ENCODE measurements at regions not wholly inside any gene's neighbourhood (a gene's known extent, or its start where the extent isn't known, plus 50 kb on each side); places are given as distances from the start of the nearest gene placed in this dataset.

- in situ Hi-C loops (cut with HindIII; ENCODE audit: low sequenced_read_pairs): no loop called here
Observed at GRCh38 chr13:64992314-64992713, 2237.8 kb downstream of the PCDH9 start.

GRCh38 chr13:64985075-64985474 lies 2245.1 kb downstream of the PCDH9 start:
- in situ Hi-C loops (cut with HindIII; ENCODE audit: low sequenced_read_pairs): no loop called here

GRCh38 chr13:64962404-64962803 lies 2267.7 kb downstream of the PCDH9 start:
- in situ Hi-C loops (cut with HindIII; ENCODE audit: low sequenced_read_pairs): no loop called here

- in situ Hi-C loops (cut with HindIII; ENCODE audit: low sequenced_read_pairs): no loop called here
Observed at GRCh38 chr13:64959276-64959675, 2270.9 kb downstream of the PCDH9 start.

- in situ Hi-C loops (cut with HindIII; ENCODE audit: low sequenced_read_pairs): no loop called here
Observed at GRCh38 chr13:64958106-64958505, 2272.0 kb downstream of the PCDH9 start.

- in situ Hi-C loops (cut with HindIII; ENCODE audit: low sequenced_read_pairs): no loop called here
Observed at GRCh38 chr13:64938660-64939059, 2291.5 kb downstream of the PCDH9 start.

GRCh38 chr13:64937302-64937701 lies 2292.8 kb downstream of the PCDH9 start:
- in situ Hi-C loops (cut with HindIII; ENCODE audit: low sequenced_read_pairs): no loop called here

GRCh38 chr13:64936879-64937278 lies 2293.3 kb downstream of the PCDH9 start:
- in situ Hi-C loops (cut with HindIII; ENCODE audit: low sequenced_read_pairs): no loop called here

GRCh38 chr13:64935441-64935840 lies 2294.7 kb downstream of the PCDH9 start:
- in situ Hi-C loops (cut with HindIII; ENCODE audit: low sequenced_read_pairs): no loop called here

GRCh38 chr13:64934569-64935362 lies 2295.4 kb downstream of the PCDH9 start:
- in situ Hi-C loops (cut with HindIII; ENCODE audit: low sequenced_read_pairs): no loop called here

GRCh38 chr13:64930636-64931035 lies 2299.5 kb downstream of the PCDH9 start:
- in situ Hi-C loops (cut with HindIII; ENCODE audit: low sequenced_read_pairs): no loop called here

- in situ Hi-C loops (cut with HindIII; ENCODE audit: low sequenced_read_pairs): no loop called here
Observed at GRCh38 chr13:64928696-64929499, 2301.2 kb downstream of the PCDH9 start.

GRCh38 chr13:64925727-64926126 lies 2304.4 kb downstream of the PCDH9 start:
- in situ Hi-C loops (cut with HindIII; ENCODE audit: low sequenced_read_pairs): no loop called here

- in situ Hi-C loops (cut with HindIII; ENCODE audit: low sequenced_read_pairs): no loop called here
Observed at GRCh38 chr13:64925284-64925683, 2304.9 kb downstream of the PCDH9 start.

- in situ Hi-C loops (cut with HindIII; ENCODE audit: low sequenced_read_pairs): no loop called here
Observed at GRCh38 chr13:64924401-64924800, 2305.7 kb downstream of the PCDH9 start.

- in situ Hi-C loops (cut with HindIII; ENCODE audit: low sequenced_read_pairs): no loop called here
Observed at GRCh38 chr13:64917566-64917965, 2312.6 kb downstream of the PCDH9 start.

- in situ Hi-C loops (cut with HindIII; ENCODE audit: low sequenced_read_pairs): no loop called here
Observed at GRCh38 chr13:64912141-64912540, 2318.0 kb downstream of the PCDH9 start.

GRCh38 chr13:64910096-64910495 lies 2320.0 kb downstream of the PCDH9 start:
- in situ Hi-C loops (cut with HindIII; ENCODE audit: low sequenced_read_pairs): no loop called here

GRCh38 chr13:64909184-64909583 lies 2321.0 kb downstream of the PCDH9 start:
- in situ Hi-C loops (cut with HindIII; ENCODE audit: low sequenced_read_pairs): no loop called here

- in situ Hi-C loops (cut with HindIII; ENCODE audit: low sequenced_read_pairs): no loop called here
Observed at GRCh38 chr13:64900039-64900438, 2330.1 kb downstream of the PCDH9 start.

GRCh38 chr13:64884976-64885375 lies 2345.2 kb downstream of the PCDH9 start:
- in situ Hi-C loops (cut with HindIII; ENCODE audit: low sequenced_read_pairs): no loop called here

- in situ Hi-C loops (cut with HindIII; ENCODE audit: low sequenced_read_pairs): no loop called here
Observed at GRCh38 chr13:64877176-64877575, 2353.0 kb downstream of the PCDH9 start.

Measured in endothelial cell of hepatic sinusoid (primary cell).